Stimulated activated naive B cell treated with anti-CD40 and anti-IgM and Interleukin-4, amounts not matched to agents 10 μg/mL and 1 μg/mL and 100 μg/mL, for 72 hours (primary cell): ENCODE measurements at regions not wholly inside any gene's neighbourhood (a gene's known extent, or its start where the extent isn't known, plus 50 kb on each side); places are given as distances from the start of the nearest gene placed in this dataset.

Source experiments
- ATAC-seq, 2 donors: fragments of 150-1000 bp; cut with Tn5 transposase; replicated peaks; 2 replicates each; pipeline ENCODE4 v1.10.0; 2021; ENCODE audit warnings: moderate library complexity in 1 of 2
- DNase-seq: peaks from one replicate; pipeline ENCODE4 v3.0.0; 2021
- H3K27ac Mint-ChIP-seq: one replicate; pipeline ENCODE4 v1.8.0; 2022; ENCODE audit warnings: mild to moderate bottlenecking, mixed read lengths
- H3K27me3 Mint-ChIP-seq, 2 donors: one replicate each; pipeline ENCODE4 v1.8.0; 2022; ENCODE audit warnings: mixed read lengths in 2 of 2
- H3K36me3 Mint-ChIP-seq, 2 donors: one replicate each; pipeline ENCODE4 v1.8.0; 2022; ENCODE audit warnings: mixed read lengths in 2 of 2, mild to moderate bottlenecking in 1 of 2
- H3K4me1 Mint-ChIP-seq, 2 donors: one replicate each; pipeline ENCODE4 v1.8.0; 2022; ENCODE audit warnings: mixed read lengths in 2 of 2, mild to moderate bottlenecking in 1 of 2
- H3K4me3 Mint-ChIP-seq, 2 donors: one replicate each; pipeline ENCODE4 v1.8.0; 2022; ENCODE audit warnings: mild to moderate bottlenecking in 2 of 2, mixed read lengths in 2 of 2, moderate library complexity in 1 of 2
- H3K9me3 Mint-ChIP-seq, 2 donors: one replicate each; pipeline ENCODE4 v1.8.0; 2022; ENCODE audit warnings: mixed read lengths in 2 of 2, mild to moderate bottlenecking in 1 of 2

DNA sequence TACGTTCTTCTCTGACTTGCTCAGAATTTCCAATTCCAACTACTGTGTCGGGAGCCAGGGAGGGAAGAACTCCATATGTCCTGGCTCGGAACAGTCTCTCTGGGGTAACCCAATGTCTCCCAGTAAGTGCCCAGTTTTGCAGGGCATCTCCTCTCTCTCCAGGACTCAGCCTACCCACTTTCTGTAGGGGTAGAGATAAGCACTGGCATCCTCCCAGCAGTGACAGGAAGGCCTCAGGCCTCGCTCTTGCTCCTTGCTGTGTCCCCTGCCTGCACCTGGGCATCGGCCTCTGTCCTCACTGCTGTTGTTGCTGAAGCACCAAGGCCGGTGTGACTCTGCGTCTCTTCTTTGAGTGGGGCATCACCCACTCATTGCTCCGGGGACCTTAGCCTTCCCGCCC lies 388.9 kb upstream of the JARID2 start:
- DNase-seq = no peak
- H3K36me3 Mint-ChIP-seq = peaks cover 3 to 5% of the 10 kb centered on the region in 2 donors
- peaks cover 4% of the 10 kb centered on the region in 2 donors for H3K9me3 Mint-ChIP-seq
- ATAC-seq = peak in 1 of 2 donors; percentile 13
- peak overlapping the region; percentile 78 to 85 for H3K4me3 Mint-ChIP-seq
- no peaks in the 10 kb centered on the region for H3K27me3 Mint-ChIP-seq
- H3K4me1 Mint-ChIP-seq = peaks cover 19 to 37% of the 10 kb centered on the region in 2 donors
- peak overlapping the region; percentile 97 for H3K27ac Mint-ChIP-seq

DNA sequence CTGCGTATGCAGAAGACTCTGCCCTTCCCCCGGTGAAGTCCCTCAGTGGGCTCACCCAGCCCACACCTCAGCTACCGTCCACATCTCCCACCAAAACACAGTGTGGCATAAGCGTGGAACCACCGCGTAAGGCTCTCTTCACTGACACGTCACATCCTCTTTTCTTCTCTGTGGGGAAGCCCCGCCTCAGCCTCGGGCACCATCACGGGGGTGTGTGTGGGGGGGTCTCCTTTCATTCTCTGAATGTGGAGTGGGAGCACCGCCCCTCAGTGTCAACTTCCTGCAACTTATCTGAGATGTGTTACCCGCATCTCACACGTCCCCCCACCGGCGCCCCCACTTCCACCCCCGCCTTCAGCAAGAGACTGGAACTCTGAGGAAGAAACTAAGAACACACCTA lies 388.4 kb upstream of the JARID2 start:
- peak overlapping the region; percentile 97 for H3K27ac Mint-ChIP-seq
- peaks cover 19 to 37% of the 10 kb centered on the region in 2 donors for H3K4me1 Mint-ChIP-seq
- no peaks in the 10 kb centered on the region for H3K27me3 Mint-ChIP-seq
- peaks cover 4% of the 10 kb centered on the region in 2 donors for H3K9me3 Mint-ChIP-seq
- DNase-seq (peak; percentile 52), ATAC-seq (peak; percentile 96 to 97)
- peaks cover 3 to 5% of the 10 kb centered on the region in 2 donors for H3K36me3 Mint-ChIP-seq
- peak overlapping the region; percentile 78 to 85 for H3K4me3 Mint-ChIP-seq

DNA sequence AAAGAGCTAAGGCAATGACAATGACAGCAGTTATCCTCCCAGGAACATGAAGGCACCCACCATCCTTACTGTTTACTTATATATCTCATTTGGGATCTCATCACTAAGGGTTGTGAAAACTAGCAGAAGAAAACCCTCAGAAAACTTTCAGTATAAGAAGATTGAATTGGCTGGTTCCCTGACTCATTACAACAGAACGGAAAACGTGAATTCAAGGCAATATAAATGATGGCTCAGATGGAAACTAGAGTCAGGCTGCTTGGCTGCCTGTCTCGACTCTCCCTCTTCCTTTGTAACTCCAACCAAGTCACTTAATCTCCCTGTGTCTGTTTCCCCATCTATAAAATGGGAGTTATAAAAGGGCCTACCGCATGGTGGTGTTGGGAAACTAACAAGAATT lies 387.1 kb upstream of the JARID2 start:
- DNase-seq (no peak), ATAC-seq (no peak)
- H3K27me3 Mint-ChIP-seq = no peaks in the 10 kb centered on the region
- no peak overlapping the region for H3K4me3 Mint-ChIP-seq
- peak overlapping the region; percentile 65 for H3K27ac Mint-ChIP-seq
- H3K4me1 Mint-ChIP-seq = peaks cover 25 to 46% of the 10 kb centered on the region in 2 donors
- H3K36me3 Mint-ChIP-seq = peaks cover 3 to 5% of the 10 kb centered on the region in 2 donors
- peaks cover 4% of the 10 kb centered on the region in 2 donors for H3K9me3 Mint-ChIP-seq

DNA sequence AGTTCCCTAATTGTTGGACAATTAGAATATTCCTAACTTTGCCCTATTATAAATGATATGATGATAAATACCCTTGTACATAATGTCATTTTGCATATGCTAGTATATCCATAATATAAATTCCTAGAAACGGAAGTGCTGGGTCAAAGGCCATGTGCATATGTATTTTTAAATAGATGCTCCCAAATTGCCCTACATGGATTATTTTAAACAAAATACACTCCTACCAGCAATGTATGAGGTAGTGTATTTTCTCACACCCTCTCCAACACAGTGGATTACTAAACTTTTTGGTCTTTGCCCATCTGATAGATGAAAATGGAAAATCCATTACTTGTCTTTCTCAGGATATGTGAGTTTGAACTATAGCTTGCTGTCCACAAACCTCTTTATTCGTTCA lies 385.1 kb upstream of the JARID2 start:
- H3K36me3 Mint-ChIP-seq = peaks cover 3 to 5% of the 10 kb centered on the region in 2 donors
- no peaks in the 10 kb centered on the region for H3K27me3 Mint-ChIP-seq
- H3K4me3 Mint-ChIP-seq = no peak overlapping the region
- peaks cover 32 to 54% of the 10 kb centered on the region in 2 donors for H3K4me1 Mint-ChIP-seq
- no peak for DNase-seq
- no peak for ATAC-seq
- H3K9me3 Mint-ChIP-seq = peaks cover 4% of the 10 kb centered on the region in 2 donors
- H3K27ac Mint-ChIP-seq = no peak overlapping the region

DNA sequence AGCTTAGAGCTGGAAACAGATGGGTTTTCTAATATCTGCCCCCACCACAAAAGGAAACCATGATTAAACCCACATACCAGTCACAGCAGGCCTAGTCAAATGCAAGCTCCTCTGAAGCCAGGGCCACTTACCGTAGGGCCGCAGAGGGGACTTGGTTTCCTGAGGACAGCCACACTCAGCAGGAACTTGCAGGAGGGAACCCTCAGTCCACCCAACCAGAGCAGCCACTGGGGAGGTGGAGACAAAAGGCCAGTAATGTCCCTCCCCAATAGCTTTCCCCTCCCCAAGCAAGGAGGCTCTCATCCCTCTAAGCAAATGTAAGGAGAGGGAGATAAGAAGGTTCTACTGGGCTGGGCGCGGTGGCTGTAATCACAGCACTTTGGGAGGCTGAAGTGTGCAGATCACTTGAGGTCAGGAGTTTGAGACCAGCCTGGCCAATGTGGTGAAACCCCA lies 384.4 kb upstream of the JARID2 start:
- Mint-ChIP-seq H3K4me1 (peaks cover 34 to 61% of the 10 kb centered on the region in 2 donors), H3K36me3 (peaks cover 3 to 5% of the 10 kb centered on the region in 2 donors), H3K9me3 (peaks cover 4% of the 10 kb centered on the region in 2 donors), H3K4me3 (no peak overlapping the region), H3K27ac (no peak overlapping the region), H3K27me3 (no peaks in the 10 kb centered on the region)
- no peak for DNase-seq
- no peak for ATAC-seq

DNA sequence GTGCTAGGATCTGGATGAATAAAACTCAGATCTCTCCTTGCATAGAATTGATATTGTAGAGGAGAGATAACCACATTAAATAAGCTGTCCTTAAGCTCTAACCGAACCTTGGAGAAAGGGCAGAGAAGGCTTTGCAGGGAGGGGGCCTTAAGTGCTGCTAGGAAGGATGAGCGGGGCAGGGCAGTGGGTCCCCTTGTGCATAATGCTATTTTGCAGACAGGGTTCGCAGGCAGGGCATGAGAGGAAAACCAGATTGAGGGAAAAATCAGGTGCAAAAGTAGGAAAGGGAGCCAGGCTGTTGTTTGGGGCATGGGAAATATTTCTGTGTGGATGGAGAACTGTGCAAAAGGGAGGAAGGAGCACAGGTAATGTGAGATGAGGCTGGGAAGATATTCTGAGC lies 383.0 kb upstream of the JARID2 start:
- Mint-ChIP-seq H3K9me3 (no peaks in the 10 kb centered on the region), H3K4me3 (no peak overlapping the region)

DNA sequence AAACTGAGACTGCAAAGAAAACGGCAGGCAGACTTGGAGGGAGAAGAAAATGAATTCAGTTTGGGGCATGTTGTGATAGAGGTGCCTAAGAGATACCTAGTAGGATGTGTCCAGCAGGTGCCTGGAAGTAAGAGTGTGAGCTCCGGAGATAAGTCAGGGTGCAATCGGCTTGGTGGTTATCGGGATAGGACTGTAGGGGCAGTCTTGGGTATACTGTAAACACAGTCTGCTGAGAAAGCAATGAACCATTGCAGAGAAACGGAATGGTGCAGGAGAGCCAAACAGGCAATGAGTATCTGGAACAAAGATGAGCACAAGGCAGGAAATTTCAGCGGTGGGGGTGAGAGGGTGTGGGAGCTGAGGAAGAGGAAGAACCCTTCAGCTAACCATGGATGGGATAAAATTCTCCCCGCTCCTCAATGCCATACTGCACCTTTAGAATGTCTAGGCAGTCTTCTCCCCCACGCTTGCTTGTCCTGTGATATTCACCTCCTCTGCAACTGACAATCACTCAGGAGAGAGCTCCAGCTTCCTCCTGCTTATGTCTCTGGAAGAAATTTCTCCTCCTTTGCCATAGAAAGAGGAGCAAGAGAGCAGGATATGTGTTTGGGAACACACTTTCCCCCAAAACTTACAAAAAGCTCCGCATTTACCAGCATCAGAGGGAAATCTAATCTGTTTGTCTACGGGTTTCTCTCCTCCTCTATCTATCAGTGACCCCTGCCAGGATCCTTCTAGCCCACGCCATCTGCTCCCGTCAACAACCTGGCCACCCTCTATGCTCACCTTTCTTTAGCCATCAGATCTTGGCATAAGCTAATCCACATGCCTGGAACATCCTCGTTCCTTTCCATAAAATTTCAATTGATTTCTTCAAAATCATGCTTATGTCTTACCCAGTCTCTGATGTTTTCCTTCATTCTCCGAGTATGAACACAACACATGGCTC lies 381.7 kb upstream of the JARID2 start:
- DNase-seq (no peak), ATAC-seq (peak in 1 of 2 donors; percentile 19)
- H3K36me3 Mint-ChIP-seq = peaks cover 0 to 3% of the 10 kb centered on the region in 2 donors
- H3K27ac Mint-ChIP-seq = no peak overlapping the region
- H3K4me1 Mint-ChIP-seq = peaks cover 20 to 49% of the 10 kb centered on the region in 2 donors
- H3K27me3 Mint-ChIP-seq = no peaks in the 10 kb centered on the region
- H3K4me3 Mint-ChIP-seq = no peak overlapping the region
- H3K9me3 Mint-ChIP-seq = peaks cover 0 to under 1% of the 10 kb centered on the region in 2 donors

More for the DNA sequence above, 383.0 kb upstream of the JARID2 start:
- Mint-ChIP-seq H3K27me3 (no peaks in the 10 kb centered on the region), H3K36me3 (no peaks in the 10 kb centered on the region), H3K4me1 (peaks cover 23 to 56% of the 10 kb centered on the region in 2 donors), H3K27ac (no peak overlapping the region)
- ATAC-seq (no peak), DNase-seq (no peak)

DNA sequence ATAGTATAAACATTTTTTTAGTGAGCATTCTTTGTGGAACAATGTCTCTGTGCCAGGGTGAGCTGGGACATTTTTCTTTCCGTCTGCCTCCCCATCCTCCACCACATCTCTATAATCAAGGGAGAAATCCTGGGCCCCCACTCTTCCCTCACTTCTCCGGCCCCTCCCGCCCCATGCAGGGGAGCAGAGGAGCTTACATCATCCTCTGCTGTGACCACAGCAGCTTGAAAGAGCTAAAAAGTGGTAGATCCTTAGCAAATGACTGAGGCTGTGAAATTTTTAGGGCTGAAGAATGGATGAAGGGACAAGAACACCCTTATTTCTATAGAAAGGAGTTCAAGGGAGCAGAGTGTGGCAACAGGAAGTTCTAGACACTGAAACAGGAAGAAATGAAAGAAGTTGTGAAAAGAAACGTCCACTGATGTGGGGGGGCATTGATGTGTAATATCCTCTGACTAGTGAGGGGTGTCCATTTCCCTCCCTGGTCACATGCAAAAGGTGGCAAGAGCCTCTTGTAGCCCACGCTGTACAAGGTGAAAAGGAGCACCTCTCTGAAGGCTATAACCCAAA lies 380.3 kb upstream of the JARID2 start:
- ATAC-seq = peak; percentile 80 to 82
- Mint-ChIP-seq H3K27me3 (no peaks in the 10 kb centered on the region), H3K9me3 (peaks cover 0 to 2% of the 10 kb centered on the region in 2 donors), H3K4me1 (peaks cover 19 to 43% of the 10 kb centered on the region in 2 donors), H3K4me3 (no peak overlapping the region), H3K27ac (peak overlapping the region; percentile 53), H3K36me3 (peaks cover 0 to 4% of the 10 kb centered on the region in 2 donors)
- DNase-seq = peak; percentile 11

DNA sequence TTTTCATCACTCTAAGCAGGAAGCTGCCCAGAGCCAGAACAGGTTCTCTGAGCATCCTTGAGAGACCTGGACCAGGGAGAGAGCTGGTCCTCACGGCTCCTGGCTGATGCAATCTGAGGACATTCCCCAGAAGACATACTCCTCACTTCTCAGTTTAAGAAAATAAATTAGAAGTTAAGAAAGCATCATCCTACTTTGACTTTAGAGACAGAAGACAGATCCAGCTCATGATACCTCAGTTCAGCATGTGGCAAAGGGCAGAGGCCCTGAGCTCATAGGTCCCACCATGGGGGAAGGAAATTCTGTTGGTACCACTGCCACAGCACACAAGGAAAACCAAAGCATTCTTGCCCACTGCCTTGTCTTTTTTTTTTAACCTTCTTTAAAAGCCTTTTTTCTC lies 378.1 kb upstream of the JARID2 start:
- DNase-seq (no peak), ATAC-seq (no peak)
- H3K9me3 Mint-ChIP-seq = peaks cover 0 to 2% of the 10 kb centered on the region in 2 donors
- no peaks in the 10 kb centered on the region for H3K27me3 Mint-ChIP-seq
- no peak overlapping the region for H3K4me3 Mint-ChIP-seq
- peaks cover 22 to 60% of the 10 kb centered on the region in 2 donors for H3K4me1 Mint-ChIP-seq
- peak overlapping the region; percentile 70 for H3K27ac Mint-ChIP-seq
- peaks cover 0 to 4% of the 10 kb centered on the region in 2 donors for H3K36me3 Mint-ChIP-seq

DNA sequence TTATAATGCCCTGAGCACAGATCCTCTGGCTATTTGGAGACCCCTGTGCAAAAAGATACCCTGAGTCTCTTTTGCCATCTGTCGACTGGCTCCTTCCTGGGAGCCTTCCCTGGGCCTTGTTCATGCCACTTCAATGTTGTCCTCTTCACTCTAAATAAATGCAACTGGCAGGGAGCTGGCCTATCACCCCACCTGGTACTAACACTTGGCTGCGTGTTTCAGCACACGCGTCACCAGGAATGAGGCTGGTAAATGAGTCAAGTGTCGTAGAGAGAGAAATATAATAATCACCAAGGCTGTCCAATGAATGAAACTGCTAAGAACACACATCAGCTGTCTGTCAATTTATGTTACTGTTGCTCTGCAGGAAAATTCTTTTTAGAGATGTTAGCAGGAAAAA lies 374.6 kb upstream of the JARID2 start:
- H3K27me3 Mint-ChIP-seq = no peaks in the 10 kb centered on the region
- peaks cover 3 to 4% of the 10 kb centered on the region in 2 donors for H3K36me3 Mint-ChIP-seq
- peaks cover 0 to 2% of the 10 kb centered on the region in 2 donors for H3K9me3 Mint-ChIP-seq
- peaks cover 27 to 67% of the 10 kb centered on the region in 2 donors for H3K4me1 Mint-ChIP-seq
- H3K27ac Mint-ChIP-seq = no peak overlapping the region
- no peak overlapping the region for H3K4me3 Mint-ChIP-seq
- DNase-seq (no peak), ATAC-seq (no peak)

DNA sequence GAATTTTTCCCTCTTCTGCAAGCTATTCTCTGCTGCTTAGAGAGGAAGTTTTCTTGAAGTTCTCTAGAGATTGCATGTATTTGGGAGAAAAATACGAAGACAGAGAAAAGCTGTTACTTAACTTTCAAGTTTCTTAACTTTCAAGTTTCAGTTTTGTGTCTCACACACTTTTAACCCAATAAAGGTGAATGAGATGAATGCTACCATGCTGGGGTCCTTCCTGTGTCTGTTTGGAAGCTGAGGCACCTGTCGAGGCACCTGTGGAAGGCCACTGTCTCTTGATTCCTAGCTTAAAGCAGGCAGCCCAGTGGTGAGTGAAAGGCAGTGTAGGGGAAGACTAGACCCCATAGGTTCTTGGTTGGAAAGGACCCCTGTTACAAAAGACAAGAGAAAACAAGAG lies 372.8 kb upstream of the JARID2 start:
- peaks cover 4 to 9% of the 10 kb centered on the region in 2 donors for H3K36me3 Mint-ChIP-seq
- no peak overlapping the region for H3K27ac Mint-ChIP-seq
- H3K4me1 Mint-ChIP-seq = peaks cover 36 to 75% of the 10 kb centered on the region in 2 donors
- DNase-seq (no peak), ATAC-seq (no peak)
- no peak overlapping the region for H3K4me3 Mint-ChIP-seq
- H3K9me3 Mint-ChIP-seq = peaks cover 4% of the 10 kb centered on the region in 2 donors
- H3K27me3 Mint-ChIP-seq = no peaks in the 10 kb centered on the region

DNA sequence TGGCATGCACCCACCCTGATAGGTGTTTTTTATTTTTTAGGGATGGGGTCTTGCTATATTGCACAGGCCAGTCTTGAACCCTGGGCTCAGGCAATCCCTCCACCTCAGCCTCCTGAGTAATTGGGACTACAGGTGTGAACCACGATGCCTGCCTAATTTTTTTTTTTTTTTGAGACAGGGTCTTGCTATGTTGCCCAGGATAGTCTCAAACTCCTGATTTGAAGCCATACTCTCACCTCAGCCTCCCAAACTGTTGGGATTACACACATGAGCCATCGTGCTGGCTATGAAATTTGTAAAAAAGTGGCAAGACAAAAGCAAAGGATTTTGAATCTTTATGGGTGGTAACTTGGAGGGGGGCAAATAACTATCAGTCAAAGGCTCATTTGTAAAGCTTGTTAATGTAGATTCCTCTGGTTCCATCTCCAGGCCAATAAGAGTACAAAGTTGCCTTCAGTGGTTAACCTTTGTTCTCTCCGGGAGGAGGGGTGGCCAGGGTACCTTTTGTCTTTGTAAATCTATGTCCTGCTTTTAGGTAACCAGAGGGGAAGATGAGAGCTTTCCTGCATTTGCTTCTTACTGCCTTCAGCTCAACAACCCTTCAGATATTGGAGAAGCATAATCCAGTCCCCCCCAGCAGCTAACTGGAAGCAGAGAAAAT lies 372.0 kb upstream of the JARID2 start:
- ATAC-seq = no peak

DNA sequence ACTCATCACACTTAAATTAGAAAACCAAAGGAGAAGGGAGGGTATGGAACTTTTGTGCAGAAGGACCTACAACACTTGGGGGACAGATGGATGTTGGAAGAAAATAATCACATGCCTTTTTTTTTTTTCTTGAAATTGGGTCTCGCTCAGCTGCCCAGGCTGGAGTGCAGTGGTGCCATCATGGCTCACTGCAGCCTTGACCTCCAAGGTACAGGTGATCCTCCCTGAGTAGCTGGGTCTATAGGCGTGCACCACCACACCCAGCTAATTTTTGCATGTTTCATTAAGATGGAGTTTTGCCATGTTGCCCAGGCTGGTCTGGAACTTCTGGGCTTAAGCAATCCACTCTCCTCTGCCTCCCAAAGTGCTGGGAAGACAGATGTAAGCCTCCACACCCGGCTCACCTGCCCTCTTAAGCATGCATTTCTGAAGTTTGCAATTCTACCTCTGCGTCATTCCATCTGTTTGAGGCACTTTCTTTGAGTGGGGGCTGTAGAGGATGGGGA lies 370.8 kb upstream of the JARID2 start:
- peaks cover 3 to 4% of the 10 kb centered on the region in 2 donors for H3K9me3 Mint-ChIP-seq
- H3K27ac Mint-ChIP-seq = peak overlapping the region; percentile 93

More for the DNA sequence above, 372.0 kb upstream of the JARID2 start:
- no peak for DNase-seq
- H3K27me3 Mint-ChIP-seq = no peaks in the 10 kb centered on the region
- peak overlapping the region; percentile 16 for H3K27ac Mint-ChIP-seq
- H3K9me3 Mint-ChIP-seq = peaks cover 4% of the 10 kb centered on the region in 2 donors
- H3K36me3 Mint-ChIP-seq = peaks cover 3 to 10% of the 10 kb centered on the region in 2 donors
- no peak overlapping the region for H3K4me3 Mint-ChIP-seq
- H3K4me1 Mint-ChIP-seq = peaks cover 43 to 81% of the 10 kb centered on the region in 2 donors

More for the DNA sequence above, 370.8 kb upstream of the JARID2 start:
- Mint-ChIP-seq H3K4me1 (peaks cover 39 to 77% of the 10 kb centered on the region in 2 donors), H3K27me3 (no peaks in the 10 kb centered on the region), H3K36me3 (peaks cover 0 to 10% of the 10 kb centered on the region in 2 donors), H3K4me3 (peak overlapping the region in 1 of 2 donors; percentile 40)
- DNase-seq (no peak), ATAC-seq (no peak)
